B cell (primary cell): ENCODE measurements at regions not wholly inside any gene's neighbourhood (a gene's known extent, or its start where the extent isn't known, plus 50 kb on each side); places are given as distances from the start of the nearest gene placed in this dataset.

ENCODE experiments used
- EZH2 ChIP-seq: IDR thresholded peaks from 2 replicates; pipeline ENCODE4 v1.6.1; 2012; ENCODE audit warnings: borderline replicate concordance, low read depth, mild to moderate bottlenecking, moderate library complexity, low read length; ENCODE audit not compliant: insufficient read depth, poor library complexity, severe bottlenecking
- TF ChIP-seq, protein P1 (sequence below): fragments of 200-600 bp; IDR thresholded peaks from one replicate; pipeline ENCODE4 v1.8.0; 2022; ENCODE audit warnings: antibody characterized with exemption, mild to moderate bottlenecking

- TF ChIP-seq, protein P1, sequence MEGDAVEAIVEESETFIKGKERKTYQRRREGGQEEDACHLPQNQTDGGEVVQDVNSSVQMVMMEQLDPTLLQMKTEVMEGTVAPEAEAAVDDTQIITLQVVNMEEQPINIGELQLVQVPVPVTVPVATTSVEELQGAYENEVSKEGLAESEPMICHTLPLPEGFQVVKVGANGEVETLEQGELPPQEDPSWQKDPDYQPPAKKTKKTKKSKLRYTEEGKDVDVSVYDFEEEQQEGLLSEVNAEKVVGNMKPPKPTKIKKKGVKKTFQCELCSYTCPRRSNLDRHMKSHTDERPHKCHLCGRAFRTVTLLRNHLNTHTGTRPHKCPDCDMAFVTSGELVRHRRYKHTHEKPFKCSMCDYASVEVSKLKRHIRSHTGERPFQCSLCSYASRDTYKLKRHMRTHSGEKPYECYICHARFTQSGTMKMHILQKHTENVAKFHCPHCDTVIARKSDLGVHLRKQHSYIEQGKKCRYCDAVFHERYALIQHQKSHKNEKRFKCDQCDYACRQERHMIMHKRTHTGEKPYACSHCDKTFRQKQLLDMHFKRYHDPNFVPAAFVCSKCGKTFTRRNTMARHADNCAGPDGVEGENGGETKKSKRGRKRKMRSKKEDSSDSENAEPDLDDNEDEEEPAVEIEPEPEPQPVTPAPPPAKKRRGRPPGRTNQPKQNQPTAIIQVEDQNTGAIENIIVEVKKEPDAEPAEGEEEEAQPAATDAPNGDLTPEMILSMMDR: no peak
- TF ChIP-seq EZH2: no peak
These were observed 674.7 kb upstream of the SALL1 start for GRCh38 chr16:51825779-51826178.
